PC-9 (cell line): ENCODE measurements at regions not wholly inside any gene's neighbourhood (a gene's known extent, or its start where the extent isn't known, plus 50 kb on each side); places are given as distances from the start of the nearest gene placed in this dataset.

ENCODE experiments used
- CTCF ChIP-seq: fragments of 200-600 bp; sonication (generic); conservative IDR thresholded peaks from 2 replicates; pipeline ENCODE4 v1.6.1; 2017; ENCODE audit warnings: mixed run types, antibody characterized with exemption, mild to moderate bottlenecking, moderate library complexity
- EZH2 ChIP-seq: fragments of 200-600 bp; sonication (generic); IDR thresholded peaks from 2 replicates; pipeline ENCODE4 v1.8.0; 2017; ENCODE audit warnings: antibody characterized with exemption, low read depth

- TF ChIP-seq CTCF (no peak), EZH2 (no peak)
Observed at GRCh38 chr12:75807494-75807893, 224.1 kb downstream of the PHLDA1 start.
